A549 (cell line): ENCODE measurements at regions not wholly inside any gene's neighbourhood (a gene's known extent, or its start where the extent isn't known, plus 50 kb on each side); places are given as distances from the start of the nearest gene placed in this dataset.

Experiments used
- ATAC-seq, 2 experiments: fragments of 200-7000 bp in 1 of 2; fragments of >200 bp in 1 of 2; cut with Nextera tagmentation in 1 of 2; cut with Tn5 transposase in 1 of 2; 3 replicates each; pipeline versions ENCODE4 v1.8.0 to v1.9.1; 2018 to 2020; ENCODE audit warnings: mild to moderate bottlenecking in 1 of 2, moderate library complexity in 1 of 2
- CTCF ChIA-PET: fragments of 300-600 bp; sonication (Branson Sonifier 250); formaldehyde crosslinking; extraction: SDS; loops from one replicate; lab custom pipeline; 2021; ENCODE audit warnings: antibody characterized with exemption, inconsistent platforms; lab: Yijun Ruan, JAX
- POLR2A ChIA-PET: fragments of 350-600 bp; formaldehyde crosslinking; extraction: SDS; loops from one replicate; lab custom pipeline; 2021; ENCODE audit warnings: antibody characterized with exemption, inconsistent platforms; lab: Yijun Ruan, JAX
- DNase-seq, 2 experiments: peaks; one replicate each; pipeline versions ENCODE4 v3.0.0 to v3.0.0-alpha.2; 2011 to 2016; ENCODE audit warnings: low read depth in 1 of 2, low spot score in 1 of 2
- FAIRE-seq: peaks from 2 replicates; lab custom pipeline; 2011; peaks lifted over from hg19 to GRCh38; lab: Jason Lieb, UNC
- H3K27ac ChIP-seq, 2 experiments: fragments of >200 bp; sonication (Bioruptor Twin); formaldehyde crosslinking; 3 replicates each; pipeline ENCODE4 v1.5.1; 2016 to 2017
- H3K4me1 ChIP-seq: fragments of >200 bp; sonication (Bioruptor Twin); formaldehyde crosslinking; 3 replicates; pipeline ENCODE4 v1.6.1; 2016
- H3K4me2 ChIP-seq: fragments of >200 bp; sonication (Bioruptor Twin); formaldehyde crosslinking; 3 replicates; pipeline ENCODE4 v1.6.1; 2016
- H3K4me3 ChIP-seq: fragments of >200 bp; sonication (Bioruptor Twin); formaldehyde crosslinking; 3 replicates; pipeline ENCODE4 v1.5.1; 2016
- H3K9me3 ChIP-seq: fragments of >200 bp; sonication (Bioruptor Twin); formaldehyde crosslinking; 3 replicates; pipeline ENCODE4 v1.6.1; 2016
- CHD4 ChIP-seq: fragments of 200-600 bp; sonication (generic); IDR thresholded peaks from 2 replicates; pipeline ENCODE4 v1.6.1; 2016; ENCODE audit warnings: antibody characterized with exemption, mild to moderate bottlenecking, borderline replicate concordance
- CTCF ChIP-seq: fragments of >200 bp; sonication (Bioruptor Twin); formaldehyde crosslinking; IDR thresholded peaks from 3 replicates; pipeline ENCODE4 v1.5.1; 2016
- ELK1 ChIP-seq: fragments of 150-350 bp; IDR thresholded peaks from 2 replicates; pipeline ENCODE4 v1.6.1; 2014; ENCODE audit warnings: low read depth, mild to moderate bottlenecking, low read length
- ESRRA ChIP-seq: fragments of 150-350 bp; IDR thresholded peaks from 2 replicates; pipeline ENCODE4 v1.6.1; 2014; ENCODE audit warnings: mild to moderate bottlenecking, low read length, borderline replicate concordance
- FOSB ChIP-seq: fragments of 250-450 bp; sonication (Bioruptor Pico); IDR thresholded peaks from 2 replicates; pipeline ENCODE4 v1.5.0; 2020; ENCODE audit warnings: mild to moderate bottlenecking, moderate library complexity
- FOSL2 ChIP-seq, 2 experiments: fragments of 450-650 bp in 1 of 2; fragments of >200 bp in 1 of 2; sonication (Bioruptor Twin) in 1 of 2; formaldehyde crosslinking; IDR thresholded peaks; 2 replicates each; pipeline versions ENCODE4 v1.5.0 to v1.6.1; 2016 to 2020; ENCODE audit warnings: mild to moderate bottlenecking in 1 of 2, moderate library complexity in 1 of 2
- FOXS1 ChIP-seq: fragments of 250-450 bp; sonication (Bioruptor Pico); IDR thresholded peaks from 2 replicates; pipeline ENCODE4 v1.5.0; 2020; ENCODE audit warnings: mild to moderate bottlenecking, moderate library complexity
- GATA3 ChIP-seq: IDR thresholded peaks from 2 replicates; pipeline ENCODE4 v1.6.1; 2012; ENCODE audit warnings: borderline replicate concordance
- HDAC2 ChIP-seq: fragments of 200-600 bp; sonication (generic); IDR thresholded peaks from 2 replicates; pipeline ENCODE4 v1.6.1; 2016
- HES2 ChIP-seq: fragments of >200 bp; sonication (Bioruptor Twin); formaldehyde crosslinking; IDR thresholded peaks from 2 replicates; pipeline ENCODE4 v1.6.1; 2016
- MAFK ChIP-seq: fragments of 450-650 bp; IDR thresholded peaks from 2 replicates; pipeline ENCODE4 v1.6.1; 2014; ENCODE audit not compliant: partially characterized antibody
- MAZ ChIP-seq: fragments of 150-350 bp; IDR thresholded peaks from 2 replicates; pipeline ENCODE4 v1.6.1; 2014; ENCODE audit warnings: antibody characterized with exemption, low read depth, low read length, borderline replicate concordance
- POLR2A ChIP-seq: IDR thresholded peaks from 2 replicates; pipeline ENCODE4 v1.6.1; 2012; ENCODE audit warnings: mild to moderate bottlenecking, low read length
- POLR2AphosphoS2 ChIP-seq: conservative IDR thresholded peaks from 2 replicates; pipeline ENCODE4 v1.6.1; 2012; ENCODE audit warnings: low read length, improper control_type of control experiment, inconsistent platforms
- RAD21 ChIP-seq, 2 experiments: fragments of >200 bp in 1 of 2; sonication (Bioruptor Twin) in 1 of 2; formaldehyde crosslinking in 1 of 2; IDR thresholded peaks in 1 of 2; conservative IDR thresholded peaks in 1 of 2; 2 replicates in 1 of 2; 3 replicates in 1 of 2; pipeline ENCODE4 v1.6.1; 2012 to 2018; ENCODE audit warnings: inconsistent platforms in 1 of 2
- RARB ChIP-seq: fragments of 250-450 bp; sonication (Bioruptor Pico); IDR thresholded peaks from 2 replicates; pipeline ENCODE4 v1.8.0; 2021; ENCODE audit warnings: mild to moderate bottlenecking, moderate library complexity
- RCOR1 ChIP-seq: fragments of 150-350 bp; IDR thresholded peaks from 2 replicates; pipeline ENCODE4 v1.6.1; 2014; ENCODE audit warnings: antibody characterized with exemption, low read length, low read depth
- RNF2 ChIP-seq: fragments of 200-600 bp; sonication (generic); IDR thresholded peaks from 2 replicates; pipeline ENCODE4 v1.6.1; 2016; ENCODE audit warnings: low read depth, mild to moderate bottlenecking, antibody characterized with exemption, moderate library complexity, borderline replicate concordance
- SREBF2 ChIP-seq: fragments of 450-650 bp; IDR thresholded peaks from 2 replicates; pipeline ENCODE4 v1.6.1; 2014; ENCODE audit warnings: mild to moderate bottlenecking, moderate library complexity
- ZNF302 ChIP-seq: fragments of 250-450 bp; sonication (Bioruptor Pico); IDR thresholded peaks from 2 replicates; pipeline ENCODE4 v1.9.0; 2021; ENCODE audit warnings: inconsistent platforms, mild to moderate bottlenecking, moderate library complexity
- ZSCAN20 ChIP-seq: fragments of 250-450 bp; sonication (Bioruptor Pico); IDR thresholded peaks from 2 replicates; pipeline ENCODE4 v1.8.0; 2022; ENCODE audit warnings: mild to moderate bottlenecking, moderate library complexity
- WGBS: methylation state at CpG from one replicate; pipeline ENCODE4 v1.1.6; 2017; ENCODE audit errors: missing lambda C conversion rate; 5-methylcytosine and 5-hydroxymethylcytosine counted together
- TF ChIP-seq, protein P1 (sequence below): fragments of 250-450 bp; sonication (Bioruptor Pico); IDR thresholded peaks from 2 replicates; pipeline ENCODE4 v1.5.0; 2021; ENCODE audit warnings: mild to moderate bottlenecking, moderate library complexity, borderline replicate concordance
- TF ChIP-seq, protein P2 (sequence below): IDR thresholded peaks from 2 replicates; pipeline ENCODE4 v1.6.1; 2012; ENCODE audit warnings: low read depth, borderline replicate concordance

DNA sequence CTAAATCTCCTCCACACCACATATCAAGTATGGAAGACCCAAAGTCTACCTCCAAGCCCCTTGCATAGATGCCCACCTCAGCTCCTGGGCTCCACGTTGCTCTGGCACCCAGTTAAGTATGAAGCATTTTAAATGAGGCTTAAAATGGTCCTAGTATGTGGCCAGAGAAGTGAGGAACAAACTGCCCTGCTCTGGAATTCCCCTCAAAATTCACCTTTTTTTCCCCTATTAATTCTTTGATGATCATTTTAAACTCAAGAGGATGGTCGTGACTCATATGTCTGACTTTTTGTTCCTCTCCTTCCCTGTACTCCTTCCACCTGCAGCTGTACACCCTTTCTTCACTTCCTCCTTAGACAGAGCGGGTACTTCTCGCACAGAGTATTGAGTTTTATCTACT is 234.5 kb upstream of the MYOCD start:
- peak; percentile 28 for FAIRE-seq
- no peak for DNase-seq
- 50% methylated on average over 4 of the region's 4 CpGs for WGBS
- CTCF ChIA-PET: no interaction called here
- ATAC-seq: no peak
- POLR2A ChIA-PET: no interaction called here
- no peak overlapping the region for H3K4me3 ChIP-seq
- H3K4me2 ChIP-seq: no peak overlapping the region
- H3K27ac ChIP-seq: no peak overlapping the region
- no peaks in the 10 kb centered on the region for H3K9me3 ChIP-seq
- H3K4me1 ChIP-seq: no peaks in the 10 kb centered on the region
- TF ChIP-seq, protein P1, sequence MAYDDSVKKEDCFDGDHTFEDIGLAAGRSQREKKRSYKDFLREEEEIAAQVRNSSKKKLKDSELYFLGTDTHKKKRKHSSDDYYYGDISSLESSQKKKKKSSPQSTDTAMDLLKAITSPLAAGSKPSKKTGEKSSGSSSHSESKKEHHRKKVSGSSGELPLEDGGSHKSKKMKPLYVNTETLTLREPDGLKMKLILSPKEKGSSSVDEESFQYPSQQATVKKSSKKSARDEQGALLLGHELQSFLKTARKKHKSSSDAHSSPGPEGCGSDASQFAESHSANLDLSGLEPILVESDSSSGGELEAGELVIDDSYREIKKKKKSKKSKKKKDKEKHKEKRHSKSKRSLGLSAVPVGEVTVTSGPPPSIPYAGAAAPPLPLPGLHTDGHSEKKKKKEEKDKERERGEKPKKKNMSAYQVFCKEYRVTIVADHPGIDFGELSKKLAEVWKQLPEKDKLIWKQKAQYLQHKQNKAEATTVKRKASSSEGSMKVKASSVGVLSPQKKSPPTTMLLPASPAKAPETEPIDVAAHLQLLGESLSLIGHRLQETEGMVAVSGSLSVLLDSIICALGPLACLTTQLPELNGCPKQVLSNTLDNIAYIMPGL (CRISPR knock-in tag): no peak
- TF ChIP-seq FOSB (CRISPR knock-in tag) (no peak), CHD4 (no peak), CTCF (no peak), RAD21 (conservative IDR thresholded peaks at IDR 0.05 in 1 of 2, IDR thresholded peaks at IDR 0.05 in 1 of 2) (no peak), RCOR1 (no peak)
- TF ChIP-seq, all 56 proteins: peak for 0

DNA sequence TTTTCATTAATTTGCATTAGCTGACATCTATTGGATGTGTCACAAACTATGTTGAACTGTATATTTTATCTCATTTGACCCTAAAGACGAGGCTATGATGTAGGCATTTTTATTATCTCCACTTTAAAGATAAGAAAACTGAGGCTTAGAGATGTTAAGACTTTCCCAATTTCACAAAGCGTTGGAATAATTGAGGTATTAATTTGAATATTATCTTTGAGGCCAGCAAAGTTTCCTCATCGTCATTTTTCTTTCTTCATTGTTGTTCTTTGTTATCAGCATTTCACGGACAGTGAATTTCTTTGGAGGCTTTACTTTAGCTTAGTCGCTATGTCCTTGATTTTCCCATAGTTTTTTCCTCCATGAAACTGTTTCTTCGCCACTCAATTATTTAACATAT is 227.5 kb upstream of the MYOCD start:
- Histone ChIP-seq H3K27ac (no peak overlapping the region), H3K4me1 (no peaks in the 10 kb centered on the region), H3K9me3 (peaks cover 7% of the 10 kb centered on the region; the same call in 2 of the 3 replicates), H3K4me2 (no peak overlapping the region), H3K4me3 (no peak overlapping the region)
- no peak for FAIRE-seq
- ChIA-PET CTCF (interaction anchor here (1.8 kb wide), 1 partner anchor 48 kb away, joined by 3 read pairs; no protein-coding TSS in a partner anchor), POLR2A (no interaction called here)
- WGBS: 63% methylated on average over 6 of the region's 6 CpGs
- no peak for ATAC-seq
- no peak for DNase-seq
- TF ChIP-seq MAZ: no peak
- TF ChIP-seq SREBF2: no peak
- TF ChIP-seq RARB (CRISPR knock-in tag): no peak
- no peak for TF ChIP-seq FOXS1 (CRISPR knock-in tag)
- TF ChIP-seq HES2: no peak
- no peak for TF ChIP-seq RAD21 (conservative IDR thresholded peaks at IDR 0.05 in 1 of 2, IDR thresholded peaks at IDR 0.05 in 1 of 2)
- no peak for TF ChIP-seq ESRRA
- TF ChIP-seq FOSB (CRISPR knock-in tag): no peak
- TF ChIP-seq ELK1: no peak
- TF ChIP-seq, protein P2, sequence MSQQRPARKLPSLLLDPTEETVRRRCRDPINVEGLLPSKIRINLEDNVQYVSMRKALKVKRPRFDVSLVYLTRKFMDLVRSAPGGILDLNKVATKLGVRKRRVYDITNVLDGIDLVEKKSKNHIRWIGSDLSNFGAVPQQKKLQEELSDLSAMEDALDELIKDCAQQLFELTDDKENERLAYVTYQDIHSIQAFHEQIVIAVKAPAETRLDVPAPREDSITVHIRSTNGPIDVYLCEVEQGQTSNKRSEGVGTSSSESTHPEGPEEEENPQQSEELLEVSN: no peak
- no peak for TF ChIP-seq GATA3
- TF ChIP-seq MAFK: no peak
- no peak for TF ChIP-seq POLR2A
- TF ChIP-seq HDAC2: no peak
- no peak for TF ChIP-seq ZNF302
- TF ChIP-seq POLR2AphosphoS2: no peak
- no peak for TF ChIP-seq ZSCAN20
- no peak for TF ChIP-seq FOSL2 (IDR thresholded peaks at IDR 0.05)
- no peak for TF ChIP-seq FOSL2 (CRISPR knock-in tag; IDR thresholded peaks at IDR 0.05)
- no peak for TF ChIP-seq RNF2
